Inferior parietal cortex (tissue), 1 donor: ENCODE measurements at regions not wholly inside any gene's neighbourhood (a gene's known extent, or its start where the extent isn't known, plus 50 kb on each side); places are given as distances from the start of the nearest gene placed in this dataset.
A peak's percentile ranks its signal among the peaks of the same experiment; 100 is the strongest.

Experiments
- DNase-seq: peaks from one replicate; pipeline ENCODE4 v3.0.0-alpha.2; 2016; ENCODE audit errors: extremely low spot score

DNA sequence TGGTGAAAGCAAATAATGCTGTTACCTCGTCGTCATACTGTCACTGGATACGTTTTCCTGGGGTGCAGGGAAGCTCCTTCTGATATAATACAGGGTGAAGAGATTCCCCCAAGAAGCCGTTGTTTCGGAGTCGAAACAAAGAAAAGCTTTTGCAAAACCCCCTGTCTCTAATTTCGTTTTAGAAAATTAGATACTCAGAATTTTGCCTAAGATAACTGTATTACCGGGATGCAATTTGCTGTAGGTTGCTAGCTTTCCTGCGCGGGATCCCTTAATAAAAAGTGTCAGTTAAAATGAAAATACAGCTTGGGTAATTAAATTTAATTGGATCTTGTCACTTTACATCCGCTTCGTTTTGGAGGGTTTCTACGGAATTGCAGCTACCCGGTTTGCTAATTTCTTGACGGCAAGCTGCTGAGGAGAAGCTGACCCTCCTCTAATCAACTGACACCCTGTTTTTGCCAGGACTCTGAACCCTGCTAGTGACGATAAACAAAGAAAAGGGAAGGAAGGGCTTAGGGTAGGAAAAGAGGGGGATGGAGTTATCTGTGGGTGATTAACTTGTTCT, 174.6 kb downstream of the SHOX start:
- no peak for DNase-seq

DNA sequence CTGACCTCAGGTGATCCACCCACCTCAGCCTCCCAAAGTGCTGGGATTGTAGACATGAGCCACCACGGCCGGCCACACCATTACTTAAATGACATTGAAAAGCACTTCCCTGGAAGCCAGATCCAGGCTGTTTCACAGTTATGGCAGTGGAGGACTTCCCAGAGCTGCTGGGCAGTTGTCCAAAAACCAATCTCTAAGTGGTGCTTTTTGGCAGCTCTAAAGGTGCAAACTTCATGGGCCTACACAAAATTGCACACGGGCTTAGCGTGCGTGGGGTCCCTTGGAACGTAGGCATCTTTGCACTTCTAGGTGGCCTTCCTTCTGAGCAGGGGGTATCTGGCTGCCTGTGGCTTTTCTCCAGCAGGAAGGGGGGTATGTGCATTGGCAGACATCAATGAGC, 172.3 kb downstream of the SHOX start:
- peak; percentile 2 for DNase-seq

DNA sequence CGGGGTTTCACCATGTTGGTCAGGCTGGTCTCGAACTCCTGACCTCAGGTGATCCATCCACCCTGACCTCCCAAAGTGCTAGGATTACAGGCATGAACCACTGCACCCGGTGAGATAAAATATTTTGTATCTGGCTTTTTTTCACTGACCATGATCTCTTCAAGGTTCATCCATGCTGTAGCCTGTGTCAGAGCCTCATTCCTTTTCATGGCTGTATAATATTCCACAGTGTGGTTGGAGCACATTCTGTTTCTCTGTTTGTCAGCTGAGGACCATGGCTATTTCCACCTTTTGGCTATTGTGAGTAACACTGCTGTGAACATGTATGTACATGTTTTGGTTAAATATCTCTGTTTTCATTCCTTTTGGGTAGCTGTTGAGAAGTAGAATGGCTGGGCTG, 169.2 kb downstream of the SHOX start:
- DNase-seq, result no peak

DNA sequence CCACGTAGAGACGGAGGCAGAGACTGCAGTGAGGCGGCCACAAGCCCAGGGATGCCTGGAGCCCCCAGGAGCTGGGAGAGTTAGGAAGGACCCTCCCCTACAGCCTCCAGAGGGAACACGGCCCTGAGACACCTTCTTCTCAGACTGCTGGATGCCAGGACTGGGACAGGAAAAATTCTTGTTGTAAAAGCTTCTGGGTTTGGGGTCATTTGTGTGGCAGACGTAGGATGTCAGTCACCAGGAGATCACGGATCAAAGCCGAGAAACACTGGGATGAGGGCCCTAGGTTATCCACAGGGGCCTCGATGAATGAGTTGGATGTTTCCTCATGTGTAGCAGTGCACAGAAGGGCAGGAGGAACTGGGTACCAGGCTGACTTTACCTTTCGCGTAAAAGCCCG, 163.7 kb downstream of the SHOX start:
- no peak for DNase-seq

DNA sequence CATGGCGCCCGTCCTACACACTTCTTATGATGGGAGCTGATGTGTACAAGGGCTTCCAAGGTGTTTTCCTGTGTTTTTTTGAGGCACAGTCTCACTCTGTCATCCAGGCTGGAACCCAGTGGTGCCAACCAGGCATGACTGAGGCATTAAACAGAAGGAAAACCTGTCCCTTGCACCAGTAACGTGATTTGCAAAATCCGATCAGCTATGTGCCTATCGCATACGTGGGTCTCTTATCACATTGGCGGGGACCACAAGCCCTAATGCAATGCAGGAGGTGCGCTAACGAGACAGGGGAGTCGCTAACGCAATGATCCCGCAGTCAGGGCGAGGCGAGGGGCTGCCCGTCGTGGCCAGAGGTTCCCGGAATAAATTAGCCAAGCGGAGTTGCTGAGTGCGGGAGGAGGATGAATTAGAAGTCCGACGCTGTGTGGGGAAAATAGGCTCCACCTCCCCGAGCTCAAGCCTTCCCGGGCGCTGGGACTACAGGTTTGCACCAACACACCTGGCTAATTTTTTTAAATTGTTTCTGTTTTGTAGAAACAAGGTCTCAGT, 162.7 kb downstream of the SHOX start:
- no peak for DNase-seq

DNA sequence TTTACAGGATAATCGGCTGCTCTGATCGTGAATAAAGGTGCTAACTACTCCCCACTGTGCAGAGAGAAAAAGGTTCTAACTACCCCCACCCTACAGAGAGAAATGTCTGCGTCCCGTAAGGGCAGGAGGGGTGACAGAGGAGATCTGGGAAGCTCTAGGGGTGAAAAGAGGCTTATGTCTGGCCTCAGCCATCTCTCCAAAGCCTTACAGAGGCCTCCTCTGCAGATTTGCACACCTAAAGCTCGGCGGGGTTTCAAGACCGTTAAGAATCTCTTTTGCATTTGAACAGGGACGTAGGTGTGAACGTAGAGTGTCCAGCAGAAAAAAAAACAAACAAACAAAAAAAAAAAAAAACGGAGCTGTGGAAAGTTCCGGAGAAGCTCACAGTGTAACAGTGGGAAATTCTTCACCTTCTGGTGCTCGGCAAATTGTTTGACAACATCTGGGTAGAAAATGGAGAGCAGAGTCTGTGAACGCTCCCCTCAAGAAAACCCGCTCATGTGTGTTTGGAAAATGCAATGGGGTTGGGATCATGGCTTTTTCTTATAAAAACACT, 161.0 kb downstream of the SHOX start:
- no peak for DNase-seq

DNA sequence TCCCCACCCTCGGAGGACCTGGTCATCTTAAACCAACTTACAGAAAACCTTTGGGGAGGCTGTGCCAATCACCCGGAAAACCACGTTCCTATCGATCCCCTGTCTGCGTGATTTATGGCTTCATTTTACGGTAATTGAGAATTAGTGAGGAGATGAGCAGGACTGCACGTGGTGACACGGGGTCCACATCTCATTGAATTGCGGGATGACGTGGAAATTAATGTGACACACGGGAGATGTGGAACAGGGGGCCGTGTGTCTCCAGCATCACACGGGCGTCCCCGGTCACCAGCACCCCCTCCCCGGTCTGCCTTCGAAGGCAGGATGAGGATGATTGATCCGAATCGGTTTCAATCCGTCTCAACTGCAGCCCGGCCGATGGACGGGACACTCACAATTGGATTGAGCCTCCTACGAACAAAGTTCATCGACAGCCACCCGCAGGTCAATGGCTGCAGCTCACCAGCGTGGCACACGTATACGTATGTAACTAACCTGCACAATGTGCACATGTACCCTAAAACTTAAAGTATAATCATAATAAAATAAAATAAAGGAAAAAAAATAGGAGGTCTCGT, 160.3 kb downstream of the SHOX start:
- DNase-seq, result no peak

DNA sequence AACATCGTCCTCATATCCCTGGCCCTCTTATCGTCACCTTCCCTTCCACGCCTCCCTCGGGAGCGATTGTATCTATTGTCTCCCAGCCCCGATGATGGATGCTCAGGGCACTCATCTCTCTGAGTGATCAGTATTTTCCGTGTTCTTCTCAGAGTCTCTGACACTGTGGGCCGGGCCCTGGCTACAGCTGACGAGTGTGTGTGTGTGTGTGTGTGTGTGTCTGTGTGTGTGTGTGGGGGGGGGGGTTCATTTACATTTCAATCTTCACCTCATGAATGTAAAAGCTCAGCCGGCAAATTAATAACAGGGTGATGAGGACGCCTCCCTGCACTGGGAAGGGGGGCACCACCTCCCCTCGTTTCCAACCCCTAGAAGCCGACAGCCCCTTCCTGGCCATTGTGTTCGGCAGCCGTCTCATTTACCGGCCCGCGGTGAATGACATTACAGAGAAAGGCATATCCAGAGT, 159.5 kb downstream of the SHOX start:
- no peak for DNase-seq

DNA sequence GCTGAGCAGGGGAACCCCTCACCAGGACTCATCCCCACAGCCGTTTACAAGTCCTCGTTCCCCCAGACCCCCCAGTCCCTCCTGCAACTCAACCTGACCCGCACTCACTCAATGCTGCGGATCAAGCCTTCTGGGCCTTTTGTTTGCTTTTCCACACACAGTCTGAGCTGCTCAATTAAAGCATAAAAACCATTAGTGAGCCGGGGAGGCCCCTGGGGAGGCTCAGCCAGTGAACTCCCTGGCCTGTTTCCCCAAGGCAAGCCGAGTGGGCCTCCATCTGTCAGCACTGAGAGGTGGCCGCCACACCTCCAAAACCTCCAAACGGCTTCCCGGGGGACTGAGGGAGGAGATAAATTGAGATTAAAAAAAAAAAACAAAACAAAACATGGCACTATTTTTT, 158.5 kb downstream of the SHOX start:
- no peak for DNase-seq

DNA sequence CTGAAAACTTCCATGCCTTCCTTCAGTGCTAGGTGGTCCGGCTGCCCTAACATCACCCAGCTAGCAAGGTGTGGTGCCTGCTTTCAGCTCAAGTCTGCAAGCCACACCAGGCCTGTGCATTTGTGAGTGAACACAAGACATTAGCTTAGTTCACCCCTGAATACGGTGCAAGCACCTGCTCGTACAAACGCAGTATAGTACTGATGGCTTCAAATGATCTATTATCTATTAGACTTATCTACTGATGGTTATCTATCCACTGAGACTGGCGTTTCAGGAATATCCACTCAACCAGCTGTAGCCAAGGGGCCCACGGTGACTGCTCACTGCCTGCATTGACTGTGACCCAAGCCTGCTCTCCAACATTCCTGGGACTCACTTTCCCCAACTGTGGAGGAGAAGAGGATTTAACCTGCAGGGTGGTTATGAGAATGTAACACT, 155.9 kb downstream of the SHOX start:
- DNase-seq, result no peak

DNA sequence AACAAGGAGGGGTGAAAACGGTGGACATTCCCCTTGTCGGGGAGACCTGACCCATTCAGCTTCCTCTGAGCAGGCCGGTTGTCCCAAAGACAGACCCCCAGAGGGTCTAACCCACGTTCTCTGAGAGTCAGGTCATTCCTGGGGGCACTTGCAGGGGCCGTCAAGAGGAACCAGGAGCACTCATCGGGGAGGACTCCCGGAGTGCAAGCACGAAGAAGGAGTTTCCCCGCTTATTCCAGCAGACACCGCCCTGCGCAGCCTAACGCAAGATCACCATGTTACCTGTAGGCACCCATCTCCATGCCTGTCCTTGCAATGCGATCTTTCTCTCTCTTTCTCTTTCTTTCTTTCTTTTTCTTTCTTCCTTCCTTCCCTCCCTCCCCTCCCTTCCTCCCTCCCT, 154.2 kb downstream of the SHOX start:
- DNase-seq, result no peak

DNA sequence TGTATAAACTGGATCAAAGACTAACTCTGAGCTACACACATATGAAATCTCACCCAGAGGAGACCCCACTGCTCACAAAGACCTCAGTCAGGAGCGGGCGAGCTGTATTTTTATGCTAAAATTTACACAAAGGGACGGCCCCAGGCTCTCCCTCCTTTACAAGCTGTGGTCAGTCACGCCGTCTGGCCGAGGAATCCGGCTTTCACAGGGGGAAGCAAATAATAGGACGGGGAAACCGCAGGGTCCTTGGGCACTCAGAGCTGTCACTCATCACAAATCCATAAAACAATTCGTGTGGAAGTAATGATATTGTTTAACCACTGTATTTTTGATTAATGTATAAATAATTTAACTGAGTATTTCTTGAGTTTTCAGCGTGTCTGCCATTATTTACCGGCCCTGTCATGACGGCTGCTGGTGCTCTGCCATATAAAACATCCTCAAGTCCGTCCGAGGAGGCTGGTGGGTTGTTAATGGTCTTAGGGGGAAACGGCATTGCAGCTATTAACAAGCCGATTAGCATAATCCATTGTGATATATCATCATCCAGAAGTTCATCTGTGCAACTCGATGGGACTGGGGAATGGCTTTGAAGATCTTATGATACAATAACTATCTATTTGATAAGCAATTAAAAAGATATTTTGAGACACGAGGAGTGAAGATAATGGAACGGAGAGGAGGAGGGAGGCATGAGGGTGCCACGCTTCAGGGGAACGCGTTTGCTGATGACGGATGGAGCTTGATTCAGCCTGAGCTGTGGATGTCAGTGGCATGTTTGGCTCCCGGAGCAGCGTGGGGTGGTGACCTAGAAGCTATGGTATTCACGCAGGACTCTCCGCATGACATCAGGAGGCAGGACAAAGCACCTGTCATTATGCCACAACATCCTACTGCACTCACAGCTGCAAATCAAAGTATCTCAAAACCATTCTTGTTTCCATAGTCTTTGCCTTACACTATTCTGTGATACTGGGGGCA, 150.9 kb downstream of the SHOX start:
- no peak for DNase-seq

DNA sequence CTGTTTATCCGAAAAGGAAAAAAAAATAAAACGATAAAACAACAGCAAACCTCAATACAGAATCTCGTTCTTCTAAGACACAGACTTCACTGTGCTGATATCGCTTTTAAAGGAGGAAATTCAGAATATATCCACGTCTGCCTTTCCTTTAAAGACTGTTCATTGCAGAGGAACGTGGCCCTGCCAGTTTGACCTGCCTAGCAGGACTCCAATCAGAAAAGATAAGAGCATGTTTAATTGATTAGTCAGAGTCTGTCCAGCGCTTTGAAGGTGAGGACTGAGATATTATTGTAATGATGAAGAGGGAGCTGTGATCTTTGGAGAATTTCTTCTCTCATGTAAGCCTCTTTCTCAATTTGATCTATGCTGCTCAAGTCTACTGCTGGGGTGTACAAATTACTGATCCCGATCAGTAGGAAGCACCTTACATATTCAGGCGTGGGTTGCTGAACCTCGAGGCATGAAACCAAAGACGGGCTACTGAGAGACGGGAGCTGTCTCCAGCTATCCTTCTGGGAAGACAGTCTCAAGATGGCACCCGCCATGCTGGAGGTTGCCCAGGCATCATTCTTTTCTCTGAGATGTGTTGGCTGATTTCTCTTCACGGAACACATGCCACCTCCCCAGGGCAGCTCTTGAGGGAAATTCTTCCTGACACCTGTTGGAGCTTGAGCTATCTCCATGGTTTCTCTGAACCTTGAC, 146.1 kb downstream of the SHOX start:
- no peak for DNase-seq

DNA sequence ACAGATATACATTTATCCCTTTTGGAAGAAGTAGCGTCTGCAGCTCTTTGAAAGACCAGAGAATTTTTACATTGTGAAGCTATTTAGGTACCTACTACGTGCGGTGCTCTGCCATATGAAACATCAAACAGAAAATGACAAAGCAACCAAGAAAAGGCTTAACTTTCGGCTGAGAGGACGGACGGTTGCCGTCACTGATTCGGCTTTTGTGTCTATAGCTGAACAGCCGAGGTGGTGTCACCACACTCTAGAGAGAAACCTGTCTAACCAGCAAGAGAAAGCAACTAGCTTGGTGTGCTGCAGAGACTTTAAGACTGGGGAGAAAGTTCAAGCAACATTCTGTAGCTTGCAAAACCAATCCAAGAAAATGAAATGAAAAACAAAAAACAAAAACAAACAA, 145.5 kb downstream of the SHOX start:
- DNase-seq, result no peak

DNA sequence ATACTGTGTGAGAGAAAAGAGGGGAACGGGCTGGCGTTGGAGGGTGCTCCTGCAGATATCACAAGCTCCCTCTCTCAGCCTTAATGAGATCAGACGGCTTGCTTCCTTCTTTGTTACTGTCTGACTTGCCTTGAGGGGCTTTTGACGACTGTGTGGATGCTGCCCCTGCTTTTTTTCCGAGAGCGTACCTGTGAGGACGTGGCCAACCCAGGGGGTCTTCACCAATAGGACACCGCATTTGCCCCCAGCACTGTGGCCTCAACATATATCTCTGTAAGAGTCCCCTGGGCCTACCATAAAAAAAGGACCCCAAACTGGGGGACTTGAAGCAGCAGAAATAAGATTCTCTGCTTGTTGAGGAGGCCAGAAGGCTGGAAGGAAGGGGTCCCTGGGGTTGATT, 143.9 kb downstream of the SHOX start:
- no peak for DNase-seq

DNA sequence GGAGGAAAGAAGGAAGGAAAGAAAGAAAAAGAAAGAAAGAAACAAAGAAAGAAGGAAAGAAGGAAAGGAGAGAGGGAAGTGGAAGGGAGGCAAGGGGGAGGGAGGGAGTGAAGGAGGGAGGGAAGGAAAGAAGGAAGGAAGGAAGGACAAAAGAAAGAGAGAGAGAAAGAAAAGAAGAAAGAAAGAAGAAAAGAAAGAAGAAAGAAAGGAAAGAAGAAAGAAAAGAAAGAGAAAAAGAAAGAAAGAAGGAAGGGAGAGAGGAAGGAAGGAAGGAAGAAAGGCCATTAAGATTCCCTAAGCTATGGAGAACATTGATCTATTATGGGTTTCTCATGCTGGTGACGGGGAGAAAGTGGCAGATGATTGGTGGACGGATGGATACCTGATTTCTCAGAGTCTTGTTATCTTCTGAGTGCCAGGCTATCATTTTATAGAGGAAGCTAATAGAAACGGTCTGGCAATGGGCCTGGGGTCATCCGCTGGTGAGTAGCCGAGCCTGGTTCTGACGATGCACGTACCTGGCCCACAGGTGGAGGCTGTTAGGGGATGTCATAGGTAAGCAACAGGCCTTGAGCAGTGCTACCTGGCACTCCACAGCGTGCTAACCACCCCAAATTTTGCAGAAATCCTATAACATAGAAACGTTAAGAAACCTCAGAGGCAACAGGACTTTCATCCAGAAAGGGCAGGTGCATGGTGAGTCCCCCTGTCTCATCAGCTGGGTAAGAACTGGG, 142.9 kb downstream of the SHOX start:
- no peak for DNase-seq

DNA sequence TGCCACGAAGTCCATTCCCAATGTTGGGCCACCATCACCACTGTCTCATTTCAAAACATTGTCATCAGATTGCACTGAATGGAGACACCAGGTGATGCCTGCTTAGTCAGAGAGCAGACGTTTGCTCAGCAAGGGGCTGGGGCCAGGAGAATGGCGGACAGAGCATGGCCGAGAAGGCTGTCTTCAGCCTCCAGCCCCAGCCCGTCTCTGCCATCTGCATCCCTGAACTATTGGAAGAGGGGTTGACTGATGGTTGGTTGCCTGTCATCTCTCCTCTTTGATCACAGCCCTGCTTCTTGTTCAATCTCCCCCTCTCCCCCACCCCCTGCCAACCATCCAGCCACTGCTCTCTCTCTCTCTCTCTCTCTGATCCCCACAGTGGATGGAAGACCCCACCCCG, 140.9 kb downstream of the SHOX start:
- no peak for DNase-seq

DNA sequence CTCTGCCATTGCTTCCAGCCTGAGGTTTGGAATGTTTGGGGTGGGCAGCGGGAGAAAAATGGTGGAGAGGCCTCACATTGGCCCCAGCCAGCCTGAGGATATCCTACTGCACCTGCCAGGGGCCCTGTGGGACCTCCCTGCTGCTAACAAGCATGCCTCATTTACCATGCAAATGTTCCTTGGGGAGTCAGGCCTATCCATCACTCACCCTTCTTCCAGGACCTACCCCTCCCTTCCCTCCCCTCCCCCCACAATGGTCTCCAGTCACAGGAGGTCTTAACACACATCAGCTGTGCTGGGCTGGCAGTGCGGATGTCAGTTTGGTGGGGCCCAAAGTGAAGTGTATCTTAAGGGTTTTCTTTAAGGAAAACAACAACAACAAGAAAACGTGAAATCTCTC, 139.2 kb downstream of the SHOX start:
- DNase-seq, result no peak

DNA sequence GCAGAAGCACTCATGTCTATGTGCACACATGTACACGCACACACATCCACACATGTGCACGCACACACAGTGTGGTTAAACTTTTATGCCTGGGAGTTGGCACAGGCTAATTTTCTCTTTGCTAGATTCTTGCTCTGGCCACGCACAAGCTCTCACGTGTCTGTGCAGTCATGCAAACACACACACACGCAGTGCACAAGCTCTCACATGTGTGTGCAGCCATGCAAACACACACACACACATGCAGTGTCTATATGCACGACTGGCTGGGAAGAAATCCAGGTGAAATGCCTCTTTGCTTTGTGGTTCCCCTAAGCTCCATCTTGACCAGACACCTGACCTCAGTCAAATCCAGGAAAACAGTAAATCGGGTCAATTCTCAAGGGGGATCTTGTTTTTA, 138.0 kb downstream of the SHOX start:
- DNase-seq, result no peak

DNA sequence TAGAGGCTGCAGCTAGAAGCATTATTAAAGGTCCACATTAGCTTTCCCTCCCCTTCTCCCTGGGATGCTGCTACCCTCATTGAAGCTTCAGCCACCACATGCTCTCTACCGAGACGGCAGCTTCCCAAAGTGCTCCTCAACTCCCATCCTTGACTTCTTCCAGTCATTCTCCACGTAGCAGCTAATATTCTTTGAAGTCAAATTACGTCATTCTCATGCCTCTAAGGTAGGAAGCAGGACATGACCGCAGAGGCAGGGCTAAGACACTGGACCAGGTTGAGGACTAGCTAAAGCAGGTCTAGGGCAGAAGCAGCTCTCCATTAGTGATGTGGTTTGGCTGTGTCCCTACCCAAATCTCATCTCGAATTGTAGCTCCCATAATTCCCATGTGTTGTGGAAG, 128.3 kb downstream of the SHOX start:
- DNase-seq, result no peak

DNA sequence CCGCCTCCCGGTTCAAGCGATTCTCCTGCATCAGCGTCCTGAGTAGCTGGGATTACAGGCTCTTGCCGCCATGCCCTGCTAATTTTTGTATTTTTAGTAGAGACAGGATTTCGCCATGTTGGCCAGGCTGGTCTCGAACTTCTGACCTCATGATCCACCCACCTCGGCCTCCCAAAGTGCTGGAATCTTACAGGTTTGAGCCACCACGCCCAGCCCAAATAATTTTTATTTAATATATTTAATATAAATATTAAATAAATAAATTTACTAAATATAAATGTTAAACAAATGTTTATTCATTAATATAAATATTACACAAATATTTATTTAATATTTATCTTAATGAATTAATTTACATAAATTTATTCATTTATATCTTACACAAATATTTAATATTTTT, 120.2 kb downstream of the SHOX start:
- no peak for DNase-seq
